Neural cell (in vitro differentiated cells): ENCODE measurements at regions not wholly inside any gene's neighbourhood (a gene's known extent, or its start where the extent isn't known, plus 50 kb on each side); places are given as distances from the start of the nearest gene placed in this dataset.

Experiments
- H2AFZ ChIP-seq: fragments of 200-600, 300-800 bp; sonication (generic), shearing (Covaris generic); 2 replicates; pipeline ENCODE4 v1.6.0; 2014; ENCODE audit warnings: low read depth, mild to moderate bottlenecking, antibody characterized with exemption, low read length, moderate library complexity
- H3F3A ChIP-seq: fragments of 200-600 bp; shearing (Covaris generic); 2 replicates; pipeline ENCODE4 v1.6.1; 2016; ENCODE audit warnings: mild to moderate bottlenecking, moderate library complexity, mixed read lengths, antibody characterized with exemption, low read length; ENCODE audit not compliant: insufficient read depth, poor library complexity, severe bottlenecking
- H3K27ac ChIP-seq: fragments of 200-600, 300-800 bp; sonication (generic), shearing (Covaris generic); 2 replicates; pipeline ENCODE4 v1.5.1; 2014; ENCODE audit warnings: mild to moderate bottlenecking, low read length, moderate library complexity
- H3K27me3 ChIP-seq: fragments of 300-800, 200-600 bp; sonication (generic), shearing (Covaris generic); 2 replicates; pipeline ENCODE4 v1.6.0; 2014; ENCODE audit warnings: mild to moderate bottlenecking, low read depth, low read length, moderate library complexity; ENCODE audit not compliant: insufficient read depth
- H3K36me3 ChIP-seq: fragments of 300-800, 200-600 bp; sonication (generic), shearing (Covaris generic); 2 replicates; pipeline ENCODE4 v1.5.1; 2014; ENCODE audit warnings: mild to moderate bottlenecking, antibody characterized with exemption, low read length, moderate library complexity; ENCODE audit not compliant: insufficient read depth
- H3K4me2 ChIP-seq: fragments of 300-800, 200-600 bp; sonication (generic), shearing (Covaris generic); 2 replicates; pipeline ENCODE4 v1.6.0; 2014; ENCODE audit warnings: mild to moderate bottlenecking, low read length
- H3K4me3 ChIP-seq: fragments of 300-800, 200-600 bp; sonication (generic), shearing (Covaris generic); 2 replicates; pipeline ENCODE4 v1.5.1; 2014; ENCODE audit warnings: mild to moderate bottlenecking, low read length, moderate library complexity
- H3K79me2 ChIP-seq: fragments of 200-600 bp; shearing (Covaris generic); replicated peaks from 2 replicates; pipeline ENCODE4 v1.6.0; 2014; ENCODE audit warnings: mild to moderate bottlenecking, low read length, moderate library complexity; ENCODE audit not compliant: insufficient read depth
- H3K9ac ChIP-seq: fragments of 300-800, 200-600 bp; sonication (generic), shearing (Covaris generic); 2 replicates; pipeline ENCODE4 v1.6.1; 2016; ENCODE audit warnings: mild to moderate bottlenecking, low read length, mixed read lengths
- H3K9me2 ChIP-seq: fragments of 200-600 bp; shearing (Covaris generic); 2 replicates; pipeline ENCODE4 v1.6.1; 2016; ENCODE audit warnings: mild to moderate bottlenecking, low read length, mixed read lengths; ENCODE audit not compliant: insufficient read depth
- H3K9me3 ChIP-seq: fragments of 200-600, 300-800 bp; sonication (generic), shearing (Covaris generic); 2 replicates; pipeline ENCODE4 v1.6.1; 2016; ENCODE audit warnings: mild to moderate bottlenecking, mixed run types, low read length, moderate library complexity, mixed read lengths
- H4K20me1 ChIP-seq: fragments of 200-600 bp; shearing (Covaris generic); 2 replicates; pipeline ENCODE4 v1.6.1; 2016; ENCODE audit warnings: mild to moderate bottlenecking, mixed run types; ENCODE audit not compliant: insufficient read depth
- EP300 ChIP-seq: fragments of 450-650 bp; conservative IDR thresholded peaks from 2 replicates; pipeline ENCODE4 v1.6.1; 2014; ENCODE audit warnings: antibody characterized with exemption, mild to moderate bottlenecking, moderate library complexity; ENCODE audit not compliant: poor library complexity, severe bottlenecking
- EZH2 ChIP-seq: fragments of 200-600, 300-800 bp; shearing (Covaris generic), sonication (generic); IDR thresholded peaks from 2 replicates; pipeline ENCODE4 v1.6.1; 2014; ENCODE audit warnings: antibody characterized with exemption, low read length, borderline replicate concordance, mild to moderate bottlenecking; ENCODE audit not compliant: insufficient read depth, poor library complexity, severe bottlenecking
- MXI1 ChIP-seq: fragments of 450-650 bp; conservative IDR thresholded peaks from 2 replicates; pipeline ENCODE4 v1.6.1; 2014; ENCODE audit warnings: antibody characterized with exemption, mild to moderate bottlenecking; ENCODE audit not compliant: poor library complexity, severe bottlenecking
- POLR2AphosphoS5 ChIP-seq: IDR thresholded peaks from 2 replicates; pipeline ENCODE4 v1.6.1; 2012
- RAD21 ChIP-seq: fragments of 450-650 bp; conservative IDR thresholded peaks from 2 replicates; pipeline ENCODE4 v1.6.1; 2014; ENCODE audit warnings: antibody characterized with exemption, mild to moderate bottlenecking, moderate library complexity
- REST ChIP-seq: IDR thresholded peaks from 2 replicates; pipeline ENCODE4 v1.6.1; 2012; ENCODE audit warnings: borderline replicate concordance
- SMC3 ChIP-seq: fragments of 450-650 bp; conservative IDR thresholded peaks from 2 replicates; pipeline ENCODE4 v1.6.1; 2014; ENCODE audit warnings: antibody characterized with exemption, mild to moderate bottlenecking, moderate library complexity; ENCODE audit not compliant: poor library complexity
- TAF1 ChIP-seq: IDR thresholded peaks from 2 replicates; pipeline ENCODE4 v1.6.1; 2012; ENCODE audit warnings: low read depth
- TF ChIP-seq, protein P1 (sequence below): fragments of 450-650 bp; IDR thresholded peaks from 2 replicates; pipeline ENCODE4 v1.5.1; 2014; ENCODE audit warnings: antibody characterized with exemption, mild to moderate bottlenecking, moderate library complexity; ENCODE audit not compliant: poor library complexity, severe bottlenecking

DNA sequence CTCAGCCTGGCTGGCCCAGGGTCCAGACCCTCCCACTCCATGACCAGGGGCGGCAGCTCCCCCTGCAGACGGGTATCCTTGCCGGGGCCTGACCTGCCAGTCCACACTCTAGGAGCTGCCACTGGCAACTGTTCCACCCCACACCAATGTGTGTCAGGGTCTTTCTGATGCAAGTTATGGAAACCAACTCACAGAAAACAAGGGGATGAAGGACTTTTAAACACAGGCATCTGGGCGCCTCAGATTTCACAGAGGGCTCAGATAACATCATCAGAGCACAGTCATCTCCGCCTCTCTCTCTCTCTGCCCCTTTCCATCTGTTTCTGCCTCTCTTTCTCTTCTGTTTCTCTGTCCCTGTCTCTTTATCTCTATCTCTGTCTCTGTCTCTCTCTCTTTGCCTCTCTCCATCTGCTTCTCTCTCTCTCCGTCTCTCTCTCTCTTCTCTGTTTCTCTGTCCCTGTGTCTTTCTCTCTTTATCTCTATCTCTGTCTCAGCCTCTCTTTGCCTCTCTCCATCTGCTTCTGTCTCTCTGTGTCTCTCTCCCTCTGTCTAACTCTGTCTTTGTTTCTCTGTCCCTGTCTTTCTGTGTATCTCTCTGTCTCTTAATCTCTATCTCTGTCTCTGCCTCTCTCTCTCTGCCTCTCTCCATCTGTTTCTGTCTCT is 67.4 kb upstream of the FBRSL1 start:
- no peaks in the 10 kb centered on the region for H3K27me3 ChIP-seq
- H3K4me2 ChIP-seq = no peak overlapping the region
- TF ChIP-seq RAD21 (no peak), TAF1 (no peak)
- H3K9me2 ChIP-seq = no peaks in the 10 kb centered on the region
- H3K4me3 ChIP-seq = no peak overlapping the region
- H2AFZ ChIP-seq = no peak overlapping the region
- H4K20me1 ChIP-seq = no peaks in the 10 kb centered on the region
- H3K9me3 ChIP-seq = no peaks in the 10 kb centered on the region
- H3F3A ChIP-seq = no peaks in the 10 kb centered on the region
- H3K79me2 ChIP-seq = no peaks in the 10 kb centered on the region
- no peak overlapping the region for H3K9ac ChIP-seq
- no peaks in the 10 kb centered on the region for H3K36me3 ChIP-seq
- H3K27ac ChIP-seq = no peak overlapping the region

GRCh38 chr12:132422040-132422380 is 67.9 kb upstream of the FBRSL1 start:
- H3K79me2 ChIP-seq = no peaks in the 10 kb centered on the region
- no peak overlapping the region for H3K27ac ChIP-seq
- no peak overlapping the region for H2AFZ ChIP-seq
- no peaks in the 10 kb centered on the region for H3K27me3 ChIP-seq
- H3K4me3 ChIP-seq = no peak overlapping the region
- H3K36me3 ChIP-seq = no peaks in the 10 kb centered on the region
- no peaks in the 10 kb centered on the region for H3K9me3 ChIP-seq
- H3K9ac ChIP-seq = no peak overlapping the region
- H3F3A ChIP-seq = no peaks in the 10 kb centered on the region
- no peak overlapping the region for H3K4me2 ChIP-seq
- no peaks in the 10 kb centered on the region for H4K20me1 ChIP-seq
- no peaks in the 10 kb centered on the region for H3K9me2 ChIP-seq
- no peak for TF ChIP-seq MXI1
- no peak for TF ChIP-seq SMC3
- TF ChIP-seq POLR2AphosphoS5 = no peak
- TF ChIP-seq RAD21 = no peak
- TF ChIP-seq, protein P1, sequence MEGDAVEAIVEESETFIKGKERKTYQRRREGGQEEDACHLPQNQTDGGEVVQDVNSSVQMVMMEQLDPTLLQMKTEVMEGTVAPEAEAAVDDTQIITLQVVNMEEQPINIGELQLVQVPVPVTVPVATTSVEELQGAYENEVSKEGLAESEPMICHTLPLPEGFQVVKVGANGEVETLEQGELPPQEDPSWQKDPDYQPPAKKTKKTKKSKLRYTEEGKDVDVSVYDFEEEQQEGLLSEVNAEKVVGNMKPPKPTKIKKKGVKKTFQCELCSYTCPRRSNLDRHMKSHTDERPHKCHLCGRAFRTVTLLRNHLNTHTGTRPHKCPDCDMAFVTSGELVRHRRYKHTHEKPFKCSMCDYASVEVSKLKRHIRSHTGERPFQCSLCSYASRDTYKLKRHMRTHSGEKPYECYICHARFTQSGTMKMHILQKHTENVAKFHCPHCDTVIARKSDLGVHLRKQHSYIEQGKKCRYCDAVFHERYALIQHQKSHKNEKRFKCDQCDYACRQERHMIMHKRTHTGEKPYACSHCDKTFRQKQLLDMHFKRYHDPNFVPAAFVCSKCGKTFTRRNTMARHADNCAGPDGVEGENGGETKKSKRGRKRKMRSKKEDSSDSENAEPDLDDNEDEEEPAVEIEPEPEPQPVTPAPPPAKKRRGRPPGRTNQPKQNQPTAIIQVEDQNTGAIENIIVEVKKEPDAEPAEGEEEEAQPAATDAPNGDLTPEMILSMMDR = no peak
- no peak for TF ChIP-seq EZH2
- no peak for TF ChIP-seq TAF1
- no peak for TF ChIP-seq EP300
- no peak for TF ChIP-seq REST
